ENCODE measurements at regions not wholly inside any gene's neighbourhood (a gene's known extent, or its start where the extent isn't known, plus 50 kb on each side); places are given as distances from the start of the nearest gene placed in this dataset.

DNA sequence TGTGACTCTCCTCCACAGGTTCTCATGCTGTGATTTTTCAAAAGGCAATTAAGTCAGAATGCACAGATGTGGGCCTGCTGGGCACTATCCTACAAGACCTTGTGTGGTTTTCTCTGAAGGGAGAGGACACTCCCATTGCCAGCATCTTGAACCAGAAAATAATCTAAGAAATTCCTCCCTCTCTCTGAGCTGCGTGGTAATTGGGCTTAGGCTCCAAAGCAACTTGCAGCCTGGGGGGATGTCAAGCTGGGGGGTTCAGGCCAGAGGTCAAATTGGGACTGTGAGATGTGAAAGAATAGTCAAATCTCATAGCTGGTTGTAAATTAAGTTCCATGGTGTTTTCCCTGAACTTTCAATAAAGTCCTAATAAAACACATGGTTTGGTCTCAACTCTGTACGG is 350.6 kb upstream of the SLC7A11 start:
- H2BK5ac ChIP-seq (ENCODE audit: low read depth, low read length, poor library complexity, severe bottlenecking) = no peak overlapping the region
- H4K8ac ChIP-seq (ENCODE audit: low read depth in 2 of 2, low read length in 2 of 2) = no peak overlapping the region
- no peak overlapping the region for H2AFZ ChIP-seq (replicated peaks; ENCODE audit: low read length, poor library complexity)
- no peak overlapping the region for H3K4ac ChIP-seq (ENCODE audit: low read depth, low read length)
- BruUV-seq (replicated peaks) = no TSS peak
- intact Hi-C loops (cut with micrococcal nuclease) = no loop called here
- no peaks in the 10 kb centered on the region for H3K79me1 ChIP-seq (ENCODE audit: low read depth in 1 of 2, low read length in 2 of 2)
- ATAC-seq (ENCODE audit: low read depth) = no peak
- no peak overlapping the region for H4K5ac ChIP-seq (ENCODE audit: low read depth, low read length)
- no peak overlapping the region for H3K18ac ChIP-seq (ENCODE audit: low read depth, low read length)
- H3K36me3 ChIP-seq (ENCODE audit: control insufficient read depth, insufficient read depth, low read length) = no peaks in the 10 kb centered on the region
- H2AK5ac ChIP-seq (ENCODE audit: low read depth, low read length) = no peak overlapping the region
- H3K9me3 ChIP-seq (ENCODE audit: control insufficient read depth, insufficient read depth, low read length) = no peaks in the 10 kb centered on the region
- no peaks in the 10 kb centered on the region for H4K20me1 ChIP-seq (ENCODE audit: insufficient read depth, low read length)
- no peak overlapping the region for H3K56ac ChIP-seq (ENCODE audit: extremely low read depth, insufficient read depth, low read length)
- no peak overlapping the region for H4K91ac ChIP-seq (ENCODE audit: insufficient read depth, low read depth, low read length)
- H3K4me3 ChIP-seq (ENCODE audit: insufficient read depth, low read depth, low read length) = no peak overlapping the region
- WGBS, 2 experiments (ENCODE audit: extremely low coverage in 2 of 2, insufficient read length in 1 of 2) = no CpG with 5 or more reads among the region's 2 CpGs
- POLR2A ChIA-PET (ENCODE audit: unreplicated experiment) = no interaction called here
- no peak overlapping the region for H3K23ac ChIP-seq (ENCODE audit: low read depth, low read length)
- no peak overlapping the region for H2BK15ac ChIP-seq (ENCODE audit: low read depth, low read length)
- TF ChIP-seq NFE2L2 (IDR thresholded peaks at IDR 0.05; ENCODE audit: low read depth, low read length) = no peak
- CTCF ChIA-PET = no interaction called here
- no peaks in the 10 kb centered on the region for H3K9me1 ChIP-seq (ENCODE audit: insufficient read depth, low read length)
- DNase-seq = no peak
- no peak overlapping the region for H3K27ac ChIP-seq (ENCODE audit: insufficient read depth, low read length)
- H3K4me1 ChIP-seq (ENCODE audit: control insufficient read depth, insufficient read depth, low read length) = 0 out of 2 replicates have a peak, but pooled peaks cover 1% of the 10 kb centered on the region
- dilution Hi-C loops (cut with HindIII; ENCODE audit: low sequenced_read_pairs, unreplicated experiment) = no loop called here
- in situ Hi-C loops (cut with MboI; ENCODE audit: low sequenced_read_pairs) = no loop called here
- H3K14ac ChIP-seq (replicated peaks; ENCODE audit: low read depth, low read length) = no peak overlapping the region
- no peak overlapping the region for H3K4me2 ChIP-seq (ENCODE audit: low read depth, low read length)
- no peak overlapping the region for H2AK9ac ChIP-seq (replicated peaks; ENCODE audit: low read depth, low read length, poor library complexity)
- no peak overlapping the region for H2BK120ac ChIP-seq (ENCODE audit: low read depth, low read length)
- no peak overlapping the region for H2BK20ac ChIP-seq (ENCODE audit: low read depth, low read length)
- H3K9ac ChIP-seq (ENCODE audit: low read depth, low read length) = no peak overlapping the region
- no peaks in the 10 kb centered on the region for H3K27me3 ChIP-seq (ENCODE audit: control insufficient read depth, insufficient read depth, low read length)
